HEK293 (cell line): ENCODE measurements at regions not wholly inside any gene's neighbourhood (a gene's known extent, or its start where the extent isn't known, plus 50 kb on each side); places are given as distances from the start of the nearest gene placed in this dataset.

ENCODE experiments used
- CTCF ChIA-PET: fragments of 350-600 bp; formaldehyde crosslinking; extraction: SDS; loops from one replicate; lab custom pipeline; 2021; ENCODE audit warnings: antibody characterized with exemption; lab: Yijun Ruan, JAX
- POLR2A ChIA-PET: fragments of 300-600 bp; formaldehyde crosslinking; extraction: SDS; loops from one replicate; lab custom pipeline; 2020; ENCODE audit warnings: antibody characterized with exemption, inconsistent platforms; lab: Yijun Ruan, JAX
- H3K27ac ChIP-seq: fragments of 200-500 bp; sonication (Bioruptor generic); 2 replicates; pipeline ENCODE4 v1.5.1; 2014; ENCODE audit warnings: low read depth, low read length, control low read depth, inconsistent platforms; ENCODE audit errors: extremely low read depth
- H3K36me3 ChIP-seq, 2 experiments: fragments of 200-500 bp in 1 of 2; sonication (Bioruptor generic) in 1 of 2; 1 replicate in 1 of 2; 2 replicates in 1 of 2; pipeline ENCODE4 v1.5.1; 2014 to 2017; ENCODE audit warnings: inconsistent platforms in 2 of 2, low read length in 2 of 2; ENCODE audit not compliant: control insufficient read depth in 2 of 2, insufficient read depth in 1 of 2
- H3K4me1 ChIP-seq: fragments of 200-500 bp; sonication (Bioruptor generic); 2 replicates; pipeline ENCODE4 v1.5.1; 2014; ENCODE audit warnings: mild to moderate bottlenecking, low read length, inconsistent platforms; ENCODE audit not compliant: control insufficient read depth, insufficient read depth
- H3K4me3 ChIP-seq: 2 replicates; pipeline ENCODE4 v1.5.1; 2011; ENCODE audit warnings: low read depth, mild to moderate bottlenecking, control low read depth, low read length, moderate library complexity
- H3K9me3 ChIP-seq: fragments of 200-500 bp; sonication (Bioruptor generic); 2 replicates; pipeline ENCODE4 v1.5.1; 2014; ENCODE audit warnings: low read depth, low read length, inconsistent platforms; ENCODE audit not compliant: control insufficient read depth, insufficient read depth
- AEBP2 ChIP-seq: fragments of 450-650 bp; formaldehyde crosslinking; IDR thresholded peaks from 2 replicates; pipeline ENCODE4 v1.5.1; 2016; ENCODE audit warnings: missing biosample characterization, missing genetic modification characterization, borderline replicate concordance
- GLI2 ChIP-seq: fragments of 450-650 bp; formaldehyde crosslinking; IDR thresholded peaks from 2 replicates; pipeline ENCODE4; 2017; ENCODE audit warnings: missing biosample characterization, missing genetic modification characterization, low read depth, borderline replicate concordance
- HOXD13 ChIP-seq: sonication (generic); formaldehyde crosslinking; IDR thresholded peaks from 2 replicates; pipeline ENCODE4 v1.8.0; 2022; ENCODE audit warnings: missing genetic modification reagents, borderline replicate concordance
- INSM2 ChIP-seq: fragments of 450-650 bp; formaldehyde crosslinking; IDR thresholded peaks from 2 replicates; pipeline ENCODE4 v1.5.1; 2016; ENCODE audit warnings: missing biosample characterization, missing genetic modification characterization
- KLF10 ChIP-seq: fragments of 450-650 bp; IDR thresholded peaks from 2 replicates; pipeline ENCODE4 v1.5.1; 2018; ENCODE audit warnings: missing biosample characterization, mild to moderate bottlenecking, missing genetic modification characterization
- PBX3 ChIP-seq: sonication (generic); formaldehyde crosslinking; IDR thresholded peaks from 2 replicates; pipeline ENCODE4 v1.8.1; 2022; ENCODE audit warnings: mild to moderate bottlenecking, moderate library complexity, missing genetic modification reagents
- ZFHX2 ChIP-seq: fragments of 450-650 bp; formaldehyde crosslinking; conservative IDR thresholded peaks from 2 replicates; pipeline ENCODE4 v1.5.1; 2016; ENCODE audit warnings: missing biosample characterization, missing genetic modification characterization
- ZNF112 ChIP-seq: fragments of 450-650 bp; formaldehyde crosslinking; IDR thresholded peaks from 2 replicates; pipeline ENCODE4 v1.5.0; 2017; ENCODE audit warnings: missing biosample characterization, missing genetic modification characterization
- ZNF114 ChIP-seq: fragments of 450-650 bp; formaldehyde crosslinking; IDR thresholded peaks from 2 replicates; pipeline ENCODE4 v1.5.0; 2017; ENCODE audit warnings: missing biosample characterization, missing genetic modification characterization
- ZNF18 ChIP-seq: fragments of 450-650 bp; formaldehyde crosslinking; IDR thresholded peaks from 2 replicates; pipeline ENCODE4 v1.5.1; 2016; ENCODE audit warnings: missing biosample characterization, missing genetic modification characterization
- ZNF184 ChIP-seq: fragments of 450-650 bp; IDR thresholded peaks from 2 replicates; pipeline ENCODE4 v1.5.1; 2018; ENCODE audit warnings: missing biosample characterization, mild to moderate bottlenecking, missing genetic modification characterization
- ZNF324 ChIP-seq: fragments of 450-650 bp; formaldehyde crosslinking; IDR thresholded peaks from 2 replicates; pipeline ENCODE4 v1.5.1; 2016; ENCODE audit warnings: missing biosample characterization, missing genetic modification characterization
- ZNF362 ChIP-seq: fragments of 450-650 bp; formaldehyde crosslinking; IDR thresholded peaks from 2 replicates; pipeline ENCODE4 v1.5.1; 2016; ENCODE audit warnings: missing biosample characterization, missing genetic modification characterization
- ZNF433 ChIP-seq: fragments of 450-650 bp; formaldehyde crosslinking; IDR thresholded peaks from 2 replicates; pipeline ENCODE4 v1.5.1; 2016; ENCODE audit warnings: missing biosample characterization, missing genetic modification characterization, low read depth
- ZNF544 ChIP-seq: fragments of 450-650 bp; formaldehyde crosslinking; IDR thresholded peaks from 2 replicates; pipeline ENCODE4 v1.5.0; 2017; ENCODE audit warnings: missing biosample characterization, missing genetic modification characterization
- ZNF585B ChIP-seq: fragments of 450-650 bp; formaldehyde crosslinking; IDR thresholded peaks from 2 replicates; pipeline ENCODE4 v1.5.1; 2016; ENCODE audit warnings: missing biosample characterization, missing genetic modification characterization
- ZNF596 ChIP-seq: fragments of 450-650 bp; IDR thresholded peaks from 2 replicates; pipeline ENCODE4 v1.5.0; 2018; ENCODE audit warnings: missing biosample characterization, mild to moderate bottlenecking, missing genetic modification characterization, moderate library complexity

GRCh38 chr3:99396651-99397275 lies 241.6 kb upstream of the COL8A1 start (continued):
- TF ChIP-seq ZNF544 (tag by site-specific recombination) (no peak), ZNF585B (no peak), KLF10 (no peak), ZNF114 (tag by site-specific recombination) (no peak), ZNF433 (tag by site-specific recombination) (no peak), AEBP2 (tag by site-specific recombination) (no peak), GLI2 (no peak), ZNF362 (tag by site-specific recombination) (no peak)

GRCh38 chr3:99394831-99395778 lies 243.3 kb upstream of the COL8A1 start:
- ChIA-PET POLR2A (no interaction called here), CTCF (no interaction called here)
- no peak overlapping the region for H3K4me3 ChIP-seq
- H3K27ac ChIP-seq: no peak overlapping the region
- H3K9me3 ChIP-seq: no peaks in the 10 kb centered on the region
- TF ChIP-seq ZNF596 (tag by site-specific recombination): no peak
- H3K36me3 ChIP-seq: no peaks in the 10 kb centered on the region
- no peaks in the 10 kb centered on the region for H3K4me1 ChIP-seq

- CTCF ChIA-PET: no interaction called here
- TF ChIP-seq PBX3 (no peak), INSM2 (tag by site-specific recombination) (no peak)
- H3K27ac ChIP-seq: no peak overlapping the region
These were observed 244.4 kb upstream of the COL8A1 start for GRCh38 chr3:99393961-99394360.

GRCh38 chr3:99388780-99389179 lies 249.6 kb upstream of the COL8A1 start:
- Histone ChIP-seq H3K4me3 (no peak overlapping the region), H3K4me1 (no peaks in the 10 kb centered on the region), H3K9me3 (no peaks in the 10 kb centered on the region), H3K36me3 (no peaks in the 10 kb centered on the region), H3K27ac (no peak overlapping the region)
- POLR2A ChIA-PET: no interaction called here
- CTCF ChIA-PET: no interaction called here
- TF ChIP-seq ZNF324 (no peak), ZNF184 (tag by site-specific recombination) (no peak), ZFHX2 (tag by site-specific recombination) (no peak), ZNF18 (tag by site-specific recombination) (no peak), HOXD13 (CRISPR knock-in tag) (no peak), ZNF112 (tag by site-specific recombination) (no peak)

More at GRCh38 chr3:99393961-99394360, 244.4 kb upstream of the COL8A1 start:
- no peaks in the 10 kb centered on the region for H3K4me1 ChIP-seq
- no peak overlapping the region for H3K4me3 ChIP-seq
- no peaks in the 10 kb centered on the region for H3K9me3 ChIP-seq
- POLR2A ChIA-PET: no interaction called here
- H3K36me3 ChIP-seq: no peaks in the 10 kb centered on the region
